ENCODE measurements at regions not wholly inside any gene's neighbourhood (a gene's known extent, or its start where the extent isn't known, plus 50 kb on each side); places are given as distances from the start of the nearest gene placed in this dataset.

GRCh38 chr3:180335050-180335449 is 266.9 kb upstream of the TTC14 start:
- TF ChIP-seq CTCF (IDR thresholded peaks at IDR 0.05), result no peak
- TF ChIP-seq POLR2A (IDR thresholded peaks at IDR 0.05), result no peak
- no peak for TF ChIP-seq POLR2AphosphoS5 (IDR thresholded peaks at IDR 0.05)
